CD4-positive, alpha-beta T cell treated with Interleukin-17A for 4 hours (primary cell): ENCODE measurements at regions not wholly inside any gene's neighbourhood (a gene's known extent, or its start where the extent isn't known, plus 50 kb on each side); places are given as distances from the start of the nearest gene placed in this dataset.

ENCODE experiments used
- DNase-seq: peaks from one replicate; pipeline ENCODE4 v3.0.0-alpha.2; 2020; ENCODE audit warnings: mixed read lengths

- DNase-seq = no peak
These were observed 362.2 kb upstream of the SHH start for GRCh38 chr7:156174428-156174827.

- no peak for DNase-seq
These were observed 361.6 kb upstream of the SHH start for GRCh38 chr7:156173748-156174353.

GRCh38 chr7:156173346-156173745 is 361.1 kb upstream of the SHH start:
- no peak for DNase-seq

GRCh38 chr7:156172638-156173037 is 360.4 kb upstream of the SHH start:
- DNase-seq = no peak

GRCh38 chr7:156169474-156170370 is 357.5 kb upstream of the SHH start:
- no peak for DNase-seq

GRCh38 chr7:156168434-156168833 is 356.2 kb upstream of the SHH start:
- DNase-seq = no peak

GRCh38 chr7:156167987-156168386 is 355.7 kb upstream of the SHH start:
- DNase-seq = no peak

GRCh38 chr7:156167417-156167807 is 355.1 kb upstream of the SHH start:
- no peak for DNase-seq

- DNase-seq = no peak
These were observed 354.6 kb upstream of the SHH start for GRCh38 chr7:156166692-156167416.

GRCh38 chr7:156163747-156164146 is 351.5 kb upstream of the SHH start:
- no peak for DNase-seq

GRCh38 chr7:156162451-156162850 is 350.2 kb upstream of the SHH start:
- no peak for DNase-seq

- DNase-seq = no peak
These were observed 348.5 kb upstream of the SHH start for GRCh38 chr7:156160811-156161210.

GRCh38 chr7:156158693-156159092 is 346.4 kb upstream of the SHH start:
- no peak for DNase-seq

GRCh38 chr7:156158213-156158612 is 345.9 kb upstream of the SHH start:
- no peak for DNase-seq

GRCh38 chr7:156157409-156158012 is 345.2 kb upstream of the SHH start:
- DNase-seq = no peak

- no peak for DNase-seq
These were observed 344.6 kb upstream of the SHH start for GRCh38 chr7:156156734-156157408.

- DNase-seq = no peak
These were observed 343.9 kb upstream of the SHH start for GRCh38 chr7:156155988-156156733.

GRCh38 chr7:156153590-156153989 is 341.3 kb upstream of the SHH start:
- DNase-seq = no peak

GRCh38 chr7:156152390-156152789 is 340.1 kb upstream of the SHH start:
- DNase-seq = no peak

- no peak for DNase-seq
These were observed 339.4 kb upstream of the SHH start for GRCh38 chr7:156151658-156152057.

GRCh38 chr7:156151078-156151477 is 338.8 kb upstream of the SHH start:
- no peak for DNase-seq

GRCh38 chr7:156148995-156149394 is 336.7 kb upstream of the SHH start:
- no peak for DNase-seq
